RWPE2 (cell line): ENCODE measurements at regions not wholly inside any gene's neighbourhood (a gene's known extent, or its start where the extent isn't known, plus 50 kb on each side); places are given as distances from the start of the nearest gene placed in this dataset.

ENCODE experiments used
- ATAC-seq: fragments of 200-7000 bp; cut with Tn5 transposase; 3 replicates; pipeline ENCODE4 v1.9.1; 2021; ENCODE audit warnings: low read depth
- DNase-seq: peaks from one replicate; pipeline ENCODE4 v3.0.0-alpha.2; 2020; ENCODE audit warnings: low spot score
- H3K27ac ChIP-seq: fragments of 450-650 bp; 2 replicates; pipeline ENCODE4 v1.5.1; 2017; ENCODE audit warnings: mild to moderate bottlenecking; ENCODE audit not compliant: poor library complexity, severe bottlenecking
- H3K27me3 ChIP-seq: fragments of 250-450 bp; sonication (Bioruptor Pico); 2 replicates; pipeline ENCODE4 v1.5.1; 2021; ENCODE audit warnings: mild to moderate bottlenecking, moderate library complexity; ENCODE audit not compliant: insufficient read depth, poor library complexity, severe bottlenecking
- H3K36me3 ChIP-seq: fragments of 250-450 bp; sonication (Bioruptor Pico); 2 replicates; pipeline ENCODE4 v1.5.1; 2020; ENCODE audit warnings: low read depth, mild to moderate bottlenecking, moderate library complexity
- H3K4me1 ChIP-seq: fragments of 250-450 bp; sonication (Bioruptor Pico); 2 replicates; pipeline ENCODE4 v1.5.1; 2021; ENCODE audit warnings: mild to moderate bottlenecking, moderate library complexity; ENCODE audit not compliant: insufficient read depth, poor library complexity, severe bottlenecking
- H3K4me3 ChIP-seq: fragments of 250-450 bp; sonication (Bioruptor Pico); 2 replicates; pipeline ENCODE4 v1.5.1; 2021; ENCODE audit warnings: mild to moderate bottlenecking, moderate library complexity; ENCODE audit not compliant: severe bottlenecking
- H3K9me3 ChIP-seq: fragments of 250-450 bp; sonication (Bioruptor Pico); 2 replicates; pipeline ENCODE4 v1.5.1; 2021; ENCODE audit warnings: mild to moderate bottlenecking, moderate library complexity; ENCODE audit not compliant: severe bottlenecking
- CTCF ChIP-seq: fragments of 450-650 bp; IDR thresholded peaks from one replicate; pipeline ENCODE4 v1.5.1; 2017; ENCODE audit warnings: mild to moderate bottlenecking, moderate library complexity; ENCODE audit not compliant: poor library complexity, severe bottlenecking

- H3K27me3 ChIP-seq = no peaks in the 10 kb centered on the region
- no peak overlapping the region for H3K4me3 ChIP-seq
- no peaks in the 10 kb centered on the region for H3K36me3 ChIP-seq
- TF ChIP-seq CTCF = no peak
- H3K27ac ChIP-seq = no peak overlapping the region
- DNase-seq = no peak
- no peaks in the 10 kb centered on the region for H3K9me3 ChIP-seq
- no peak for ATAC-seq
- H3K4me1 ChIP-seq = no peaks in the 10 kb centered on the region
These were observed 1193.4 kb downstream of the CDH11 start for GRCh38 chr16:63928421-63928820.

GRCh38 chr16:63925221-63925620, 1196.6 kb downstream of the CDH11 start:
- DNase-seq (no peak), ATAC-seq (no peak)
- H3K9me3 ChIP-seq = peaks cover 2% of the 10 kb centered on the region
- no peaks in the 10 kb centered on the region for H3K4me1 ChIP-seq
- no peak overlapping the region for H3K4me3 ChIP-seq
- no peak overlapping the region for H3K27ac ChIP-seq
- H3K27me3 ChIP-seq = no peaks in the 10 kb centered on the region
- no peaks in the 10 kb centered on the region for H3K36me3 ChIP-seq
- no peak for TF ChIP-seq CTCF

GRCh38 chr16:63922560-63922959, 1199.3 kb downstream of the CDH11 start:
- Histone ChIP-seq H3K4me3 (no peak overlapping the region), H3K27me3 (no peaks in the 10 kb centered on the region), H3K4me1 (no peaks in the 10 kb centered on the region), H3K9me3 (peaks cover 2% of the 10 kb centered on the region), H3K27ac (no peak overlapping the region), H3K36me3 (no peaks in the 10 kb centered on the region)
- no peak for TF ChIP-seq CTCF
- ATAC-seq (0 out of 3 replicates have a peak, but pooled peaks have one; percentile 50), DNase-seq (no peak)

- no peak for DNase-seq
- TF ChIP-seq CTCF = no peak
These were observed 1200.0 kb downstream of the CDH11 start for GRCh38 chr16:63921737-63922295.

GRCh38 chr16:63913290-63913689, 1208.6 kb downstream of the CDH11 start:
- peaks cover 4% of the 10 kb centered on the region for H3K27me3 ChIP-seq

More at GRCh38 chr16:63921737-63922295, 1200.0 kb downstream of the CDH11 start:
- no peak for ATAC-seq
- Histone ChIP-seq H3K36me3 (no peaks in the 10 kb centered on the region), H3K4me1 (no peaks in the 10 kb centered on the region), H3K27ac (no peak overlapping the region), H3K9me3 (peaks cover 2% of the 10 kb centered on the region), H3K4me3 (no peak overlapping the region), H3K27me3 (no peaks in the 10 kb centered on the region)

More at GRCh38 chr16:63913290-63913689, 1208.6 kb downstream of the CDH11 start:
- TF ChIP-seq CTCF = no peak
- Histone ChIP-seq H3K4me1 (no peaks in the 10 kb centered on the region), H3K4me3 (no peak overlapping the region), H3K9me3 (no peaks in the 10 kb centered on the region), H3K36me3 (no peaks in the 10 kb centered on the region), H3K27ac (no peak overlapping the region)
- ATAC-seq = no peak
- DNase-seq = no peak
